Tibial nerve (tissue), 4 donors: ENCODE measurements at regions not wholly inside any gene's neighbourhood (a gene's known extent, or its start where the extent isn't known, plus 50 kb on each side); places are given as distances from the start of the nearest gene placed in this dataset.
"Not testable (repeated sequence)": the region's sequence is repeated elsewhere in the genome, so short reads cannot be mapped to it uniquely, and the experiment has no call there.

Experiments used
- DNase-seq, 2 donors: peaks; one replicate each; pipeline ENCODE4 v3.0.0-alpha.2; 2019; ENCODE audit warnings: low spot score in 2 of 2
- H3K27ac ChIP-seq, 4 donors: fragments of 200-600 bp; sonication (generic) in 3 of 4; one replicate each; pipeline ENCODE4 v1.5.1; 2017 to 2019; ENCODE audit warnings: mild to moderate bottlenecking in 1 of 4
- H3K27me3 ChIP-seq, 2 donors: fragments of 200-600 bp; sonication (generic) in 1 of 2; one replicate each; pipeline versions ENCODE4 v1.5.1 to v1.6.0; 2017 to 2019
- H3K36me3 ChIP-seq, 3 donors: fragments of 200-600 bp; sonication (generic); one replicate each; pipeline ENCODE4 v1.5.1; 2018 to 2019
- H3K4me1 ChIP-seq, 4 donors: fragments of 200-600 bp; sonication (generic) in 3 of 4; one replicate each; pipeline ENCODE4 v1.5.1; 2017 to 2019
- H3K4me3 ChIP-seq, 4 donors: fragments of 200-600 bp; sonication (generic) in 3 of 4; one replicate each; pipeline ENCODE4 v1.5.1; 2017 to 2019; ENCODE audit warnings: mild to moderate bottlenecking in 1 of 4, moderate library complexity in 1 of 4
- H3K9me3 ChIP-seq, 4 donors: fragments of 200-600 bp; sonication (generic) in 3 of 4; one replicate each; pipeline ENCODE4 v1.5.1; 2017 to 2019
- WGBS, 2 donors: methylation state at CpG; one replicate each; pipeline ENCODE4 v1.1.5; 2018; 5-methylcytosine and 5-hydroxymethylcytosine counted together

- not testable (repeated sequence) for H3K27me3 ChIP-seq, H3K36me3 ChIP-seq, H3K9me3 ChIP-seq, H3K4me1 ChIP-seq, H3K27ac ChIP-seq, DNase-seq, H3K4me3 ChIP-seq
- no CpG with 5 or more reads among the region's 6 CpGs for WGBS, 2 donors
Observed at GRCh38 chr2:111580616-111581015, 303.4 kb downstream of the ANAPC1 start.

- 55% methylated on average over 6 of the region's 6 CpGs for WGBS, 2 donors
- not testable (repeated sequence) for H3K4me3 ChIP-seq, DNase-seq, H3K36me3 ChIP-seq, H3K27me3 ChIP-seq, H3K27ac ChIP-seq, H3K4me1 ChIP-seq, H3K9me3 ChIP-seq
Observed at GRCh38 chr2:111582090-111582489, 301.9 kb downstream of the ANAPC1 start.

GRCh38 chr2:111583480-111583879, 300.5 kb downstream of the ANAPC1 start:
- not testable (repeated sequence) for H3K27me3 ChIP-seq, H3K4me1 ChIP-seq, H3K9me3 ChIP-seq, H3K27ac ChIP-seq, H3K4me3 ChIP-seq, H3K36me3 ChIP-seq, DNase-seq
- no CpG with 5 or more reads among the region's 3 CpGs for WGBS, 2 donors

- H3K27ac ChIP-seq, H3K36me3 ChIP-seq, H3K9me3 ChIP-seq, DNase-seq, H3K4me1 ChIP-seq, H3K4me3 ChIP-seq, H3K27me3 ChIP-seq: not testable (repeated sequence)
- WGBS, 2 donors, result 84 to 97% methylated on average over 2 of the region's 2 CpGs
Observed at GRCh38 chr2:111584540-111584939, 299.5 kb downstream of the ANAPC1 start.

- not testable (repeated sequence) for DNase-seq, H3K27me3 ChIP-seq, H3K36me3 ChIP-seq, H3K4me1 ChIP-seq, H3K9me3 ChIP-seq, H3K4me3 ChIP-seq, H3K27ac ChIP-seq
- WGBS, 2 donors, result 84 to 93% methylated on average over 4 of the region's 6 CpGs
Observed at GRCh38 chr2:111584950-111585349, 299.0 kb downstream of the ANAPC1 start.

- H3K27me3 ChIP-seq, H3K4me1 ChIP-seq, H3K9me3 ChIP-seq, DNase-seq, H3K27ac ChIP-seq, H3K36me3 ChIP-seq, H3K4me3 ChIP-seq: not testable (repeated sequence)
- WGBS, 2 donors, result 94% methylated on average over 2 of the region's 2 CpGs; no CpG with 5 or more reads in 1 of the 2 donors
Observed at GRCh38 chr2:111586014-111586413, 298.0 kb downstream of the ANAPC1 start.

GRCh38 chr2:111595072-111595471, 288.9 kb downstream of the ANAPC1 start:
- WGBS, 2 donors, result 91 to 100% methylated on average over 3 of the region's 7 CpGs

GRCh38 chr2:111596808-111597705, 286.9 kb downstream of the ANAPC1 start:
- H3K4me3 ChIP-seq, H3K9me3 ChIP-seq, H3K36me3 ChIP-seq, DNase-seq, H3K27ac ChIP-seq, H3K4me1 ChIP-seq, H3K27me3 ChIP-seq: not testable (repeated sequence)
- 56 to 65% methylated on average over 1 to 2 of the region's 4 CpGs for WGBS, 2 donors

More at GRCh38 chr2:111595072-111595471, 288.9 kb downstream of the ANAPC1 start:
- not testable (repeated sequence) for H3K9me3 ChIP-seq, H3K27ac ChIP-seq, DNase-seq, H3K36me3 ChIP-seq, H3K27me3 ChIP-seq, H3K4me1 ChIP-seq, H3K4me3 ChIP-seq

GRCh38 chr2:111598944-111599343, 285.0 kb downstream of the ANAPC1 start:
- WGBS, 2 donors, result 30 to 71% methylated on average over 2 of the region's 2 CpGs
- not testable (repeated sequence) for H3K9me3 ChIP-seq, H3K4me3 ChIP-seq, H3K4me1 ChIP-seq, H3K36me3 ChIP-seq, H3K27ac ChIP-seq, H3K27me3 ChIP-seq, DNase-seq

- not testable (repeated sequence) for H3K36me3 ChIP-seq, H3K27me3 ChIP-seq, H3K4me1 ChIP-seq, H3K4me3 ChIP-seq, H3K27ac ChIP-seq, DNase-seq, H3K9me3 ChIP-seq
- 67 to 76% methylated on average over 3 to 5 of the region's 7 CpGs for WGBS, 2 donors
Observed at GRCh38 chr2:111602259-111602658, 281.7 kb downstream of the ANAPC1 start.

GRCh38 chr2:111605798-111606197, 278.2 kb downstream of the ANAPC1 start:
- H3K9me3 ChIP-seq, DNase-seq, H3K27ac ChIP-seq, H3K36me3 ChIP-seq, H3K4me3 ChIP-seq, H3K27me3 ChIP-seq, H3K4me1 ChIP-seq: not testable (repeated sequence)
- WGBS, 2 donors, result 94 to 96% methylated on average over 9 to 11 of the region's 11 CpGs

GRCh38 chr2:111606632-111607031, 277.4 kb downstream of the ANAPC1 start:
- H3K4me3 ChIP-seq, H3K4me1 ChIP-seq, H3K9me3 ChIP-seq, DNase-seq, H3K36me3 ChIP-seq, H3K27ac ChIP-seq, H3K27me3 ChIP-seq: not testable (repeated sequence)
- no CpG with 5 or more reads among the region's 1 CpG for WGBS, 2 donors

- not testable (repeated sequence) for H3K27ac ChIP-seq, H3K4me1 ChIP-seq, DNase-seq, H3K9me3 ChIP-seq, H3K36me3 ChIP-seq, H3K4me3 ChIP-seq, H3K27me3 ChIP-seq
- WGBS, 2 donors, result 98 to 100% methylated on average over 1 to 4 of the region's 5 CpGs
Observed at GRCh38 chr2:111609146-111609844, 274.7 kb downstream of the ANAPC1 start.

- H3K27me3 ChIP-seq, H3K36me3 ChIP-seq, H3K4me3 ChIP-seq, H3K9me3 ChIP-seq, H3K27ac ChIP-seq, DNase-seq, H3K4me1 ChIP-seq: not testable (repeated sequence)
- 55 to 60% methylated on average over 1 of the region's 2 CpGs for WGBS, 2 donors
Observed at GRCh38 chr2:111610035-111610434, 274.0 kb downstream of the ANAPC1 start.
